HG02840 (cell line): ENCODE measurements at regions not wholly inside any gene's neighbourhood (a gene's known extent, or its start where the extent isn't known, plus 50 kb on each side); places are given as distances from the start of the nearest gene placed in this dataset.

Source experiments
- ATAC-seq: cut with Tn5 transposase; IDR thresholded peaks from one replicate; pipeline ENCODE4 v1.9.1; 2021; ENCODE audit warnings: mild to moderate bottlenecking, moderate library complexity, moderate number of reproducible peaks; ENCODE audit not compliant: unreplicated experiment, low FRiP score

- ATAC-seq = no peak
Observed at GRCh38 chr5:10854506-10855277, 93.7 kb upstream of the DAP start.

DNA sequence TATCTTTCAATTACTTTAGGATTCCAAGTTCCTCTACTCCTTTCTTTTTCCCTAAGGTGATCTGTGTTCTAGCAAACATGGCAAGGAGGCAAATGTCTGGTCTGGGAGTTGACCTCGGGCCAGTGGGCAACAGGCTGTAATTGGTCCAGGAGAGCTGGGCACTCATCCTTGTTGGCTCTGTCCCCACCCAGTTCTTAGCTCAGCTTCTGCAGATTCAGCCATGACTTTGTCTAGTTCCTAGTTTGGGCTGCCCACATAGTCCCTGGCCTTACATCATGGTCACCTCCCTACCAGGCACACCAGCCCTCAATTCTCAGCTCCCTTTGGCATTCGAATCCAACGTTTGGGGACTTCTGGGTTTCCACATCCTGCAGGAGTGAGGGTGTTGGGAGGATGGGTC lies 92.1 kb upstream of the DAP start:
- ATAC-seq = no peak

DNA sequence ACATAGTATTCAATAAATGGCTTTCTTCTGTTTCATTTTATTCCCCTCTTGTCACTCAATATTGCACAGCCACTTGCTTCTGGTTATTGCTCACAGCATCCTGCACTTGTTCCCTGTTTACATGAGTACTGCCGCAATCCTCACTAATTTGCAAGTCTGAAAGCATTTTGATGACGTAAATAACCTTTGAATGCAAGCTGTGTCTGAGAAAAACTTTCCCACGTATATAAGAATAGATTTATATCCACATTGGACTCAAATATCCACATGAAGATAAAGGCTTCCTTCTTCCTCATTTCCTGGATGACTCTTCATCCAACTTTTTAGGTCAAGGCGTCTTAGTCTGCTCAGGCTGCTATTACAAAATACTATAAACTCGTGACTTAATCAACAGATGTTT lies 88.2 kb upstream of the DAP start:
- ATAC-seq = no peak

- ATAC-seq = no peak
Observed at GRCh38 chr5:10844016-10844415, 83.0 kb upstream of the DAP start.

GRCh38 chr5:10842823-10843222 lies 81.8 kb upstream of the DAP start:
- ATAC-seq = no peak

- no peak for ATAC-seq
Observed at GRCh38 chr5:10839916-10840599, 79.0 kb upstream of the DAP start.

DNA sequence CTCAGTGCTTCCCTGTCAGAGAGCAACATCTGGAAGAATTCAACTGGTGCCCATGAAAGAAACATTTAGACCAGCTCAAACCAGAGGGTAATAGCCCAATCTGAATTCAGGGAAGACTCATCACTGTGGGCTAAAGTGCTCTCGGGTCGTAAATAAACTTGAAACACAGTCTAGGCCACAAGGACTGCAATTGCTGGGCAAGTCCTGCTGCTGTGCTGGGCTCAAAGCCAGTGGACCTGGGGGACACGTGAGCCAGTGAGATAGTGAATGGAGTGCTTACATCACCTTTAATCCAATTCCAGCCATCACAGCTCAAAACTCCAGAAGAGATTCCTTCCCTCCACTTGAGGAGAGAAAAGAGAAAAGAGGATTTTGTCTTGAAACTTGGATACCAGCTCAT lies 78.1 kb upstream of the DAP start:
- no peak for ATAC-seq

GRCh38 chr5:10838038-10838437 lies 77.0 kb upstream of the DAP start:
- no peak for ATAC-seq

DNA sequence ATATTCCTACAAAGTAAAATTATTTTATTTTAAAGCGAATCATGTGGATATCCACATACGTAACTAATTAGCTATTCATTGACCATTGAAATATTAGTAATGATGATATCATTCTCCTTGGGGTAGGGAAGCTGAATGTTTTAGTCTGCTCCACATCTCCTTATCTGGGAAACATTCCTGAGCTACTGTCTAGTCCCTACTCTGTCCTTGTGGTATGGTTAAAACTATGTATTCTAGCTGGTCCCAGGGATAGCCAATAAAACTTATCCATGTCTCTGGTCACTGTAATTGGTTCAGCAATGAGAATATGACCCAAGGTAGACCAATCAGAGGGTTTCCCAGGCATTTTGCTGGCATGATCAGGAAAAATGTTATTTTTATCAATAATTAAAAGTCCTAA lies 76.0 kb upstream of the DAP start:
- ATAC-seq = no peak

- ATAC-seq = no peak
Observed at GRCh38 chr5:10834695-10835094, 73.7 kb upstream of the DAP start.

DNA sequence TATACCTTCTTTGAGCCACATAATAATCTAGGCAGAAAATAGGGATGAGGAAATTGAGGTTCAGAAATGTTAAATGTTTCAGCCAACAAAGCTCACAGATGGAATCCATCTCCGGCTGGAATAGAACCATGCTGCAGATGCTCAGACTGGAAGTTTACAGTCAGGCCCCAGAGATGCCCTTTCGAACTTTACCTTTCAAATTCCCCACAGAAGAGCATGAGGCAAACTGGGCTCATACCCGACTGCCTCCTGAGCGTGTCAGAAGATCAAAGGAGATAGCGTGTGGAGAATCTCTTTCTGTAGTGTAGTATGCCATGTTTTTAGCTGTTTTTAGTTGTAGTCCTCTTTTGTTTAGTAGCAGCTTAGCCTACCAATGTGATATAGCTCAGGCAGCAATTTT lies 72.0 kb upstream of the DAP start:
- no peak for ATAC-seq

DNA sequence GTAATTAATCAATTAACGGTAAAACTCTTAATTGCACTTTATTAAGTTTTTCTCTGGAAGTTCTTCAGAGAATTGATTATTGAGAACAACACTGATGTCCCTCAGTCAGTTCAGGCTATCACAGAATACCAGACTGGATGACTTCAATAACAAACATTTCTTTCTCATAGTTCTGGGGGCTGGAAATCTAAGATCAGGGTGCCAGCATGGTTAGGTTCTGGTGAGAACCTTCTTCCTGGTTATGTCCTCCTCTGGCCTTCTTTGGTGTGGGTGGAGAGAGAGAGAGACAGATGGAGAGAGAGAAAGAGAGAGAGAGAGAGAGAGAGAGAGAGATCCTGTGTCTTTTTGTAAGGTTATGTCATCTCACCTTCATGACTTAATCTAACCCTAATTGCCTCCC lies 71.4 kb upstream of the DAP start:
- no peak for ATAC-seq

DNA sequence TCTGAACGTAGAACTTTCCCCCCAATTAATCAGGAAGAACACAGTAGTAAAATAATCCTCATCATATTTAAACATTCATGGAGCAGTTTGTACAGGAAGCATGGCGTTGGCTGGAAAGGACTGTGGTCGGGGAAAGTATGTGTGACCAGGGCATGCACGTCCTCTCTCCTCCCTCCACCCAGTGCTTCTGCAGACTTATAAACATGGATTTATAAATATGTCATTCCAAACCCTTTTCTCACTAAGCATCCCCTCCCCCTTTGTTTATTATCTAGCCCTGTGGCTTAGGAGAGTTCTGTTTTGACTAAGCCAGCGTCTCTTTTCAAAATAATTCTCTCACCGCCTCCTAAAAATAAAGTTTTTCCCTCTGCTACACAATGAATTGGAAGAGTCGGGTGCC lies 70.4 kb upstream of the DAP start:
- ATAC-seq = no peak

- ATAC-seq = no peak
Observed at GRCh38 chr5:10828241-10828640, 67.2 kb upstream of the DAP start.

GRCh38 chr5:10827571-10827970 lies 66.5 kb upstream of the DAP start:
- ATAC-seq = no peak

DNA sequence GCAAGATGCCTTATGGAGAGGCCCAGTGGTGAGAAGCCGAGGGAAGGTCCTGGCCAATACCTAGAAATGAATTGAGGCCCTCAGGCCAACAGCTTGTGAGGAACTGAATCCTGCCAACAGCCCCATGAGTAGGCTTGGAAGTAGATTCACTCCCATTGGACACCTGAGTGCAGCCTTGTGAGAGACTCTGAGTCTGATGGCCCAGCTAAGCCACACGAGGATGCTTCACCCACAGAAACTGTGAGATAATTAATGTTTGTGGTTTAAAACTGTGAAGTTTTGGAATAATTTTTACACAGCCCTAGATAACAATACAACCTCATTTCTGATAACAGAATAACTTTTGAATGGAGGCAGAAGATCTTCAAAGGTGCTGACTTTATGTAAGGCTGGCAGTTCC lies 65.9 kb upstream of the DAP start:
- ATAC-seq = no peak

DNA sequence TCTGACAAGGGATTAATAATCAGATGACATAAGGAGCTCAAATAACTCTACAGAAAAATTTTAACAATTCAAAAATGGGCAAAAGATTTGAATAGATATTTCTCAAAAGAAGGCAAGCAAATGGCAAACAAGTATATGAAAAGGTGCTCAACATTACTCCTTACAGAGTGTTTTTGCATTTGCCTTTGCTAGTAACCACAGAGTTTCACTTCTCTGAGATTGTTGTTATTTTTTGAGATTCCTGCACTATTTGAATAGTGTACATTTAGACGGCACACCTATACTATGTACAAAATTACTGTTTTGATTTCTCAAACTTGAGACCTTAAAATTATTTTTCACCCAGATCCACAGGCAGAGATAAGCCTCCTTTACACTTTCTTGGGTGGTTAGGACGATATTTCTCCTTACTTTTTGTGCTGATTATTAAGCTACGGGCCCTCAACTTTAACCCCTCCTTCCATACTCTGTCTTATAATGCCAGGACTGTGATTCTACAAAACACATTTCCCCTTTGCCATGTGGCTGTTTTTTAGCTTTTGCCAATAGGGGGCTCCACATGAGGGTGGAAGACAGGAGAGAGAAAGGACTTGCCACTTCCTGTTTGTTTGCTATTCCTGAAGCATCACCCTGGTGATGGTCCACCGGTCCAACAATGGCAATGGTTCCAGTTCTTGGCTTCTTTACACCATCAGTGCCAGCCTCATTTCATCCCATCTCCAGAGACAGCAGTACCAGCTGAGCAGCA lies 65.0 kb upstream of the DAP start:
- peak; percentile 84 for ATAC-seq

DNA sequence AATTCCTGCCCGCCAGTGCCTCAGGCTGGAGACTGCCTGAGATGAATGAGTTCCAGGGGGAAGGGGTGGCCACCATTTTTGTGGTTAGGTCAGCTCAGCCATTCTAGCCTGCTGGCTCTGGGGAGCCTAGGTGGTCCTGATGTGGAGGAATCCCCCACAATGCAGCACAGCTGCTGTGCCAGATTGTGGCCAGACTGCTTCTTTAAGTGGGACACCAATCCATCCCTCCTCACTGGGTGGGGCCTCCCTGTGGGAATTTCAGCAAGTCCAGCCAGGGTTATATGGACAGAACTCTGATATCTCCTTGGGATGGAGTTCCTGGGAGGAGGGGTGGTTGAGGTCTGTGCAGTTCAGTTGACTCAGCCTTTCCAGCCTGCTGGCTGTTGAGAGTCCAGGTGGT lies 51.2 kb upstream of the DAP start:
- ATAC-seq = no peak
